Uterus (tissue), 2 donors: ENCODE measurements at regions not wholly inside any gene's neighbourhood (a gene's known extent, or its start where the extent isn't known, plus 50 kb on each side); places are given as distances from the start of the nearest gene placed in this dataset.

Experiments
- CTCF ChIP-seq, 4 experiments: fragments of 200-600 bp in 2 of 4; fragments of 450-650 bp in 2 of 4; sonication (generic) in 2 of 4; IDR thresholded peaks; one replicate each; pipeline ENCODE4 v1.5.1; 2016 to 2019; ENCODE audit warnings: antibody characterized with exemption in 4 of 4, mild to moderate bottlenecking in 2 of 4, moderate library complexity in 1 of 4
- POLR2A ChIP-seq, 2 donors: fragments of 450-650 bp; IDR thresholded peaks; one replicate each; pipeline ENCODE4 v1.6.1; 2016; ENCODE audit warnings: antibody characterized with exemption in 2 of 2, mild to moderate bottlenecking in 1 of 2, moderate library complexity in 1 of 2

DNA sequence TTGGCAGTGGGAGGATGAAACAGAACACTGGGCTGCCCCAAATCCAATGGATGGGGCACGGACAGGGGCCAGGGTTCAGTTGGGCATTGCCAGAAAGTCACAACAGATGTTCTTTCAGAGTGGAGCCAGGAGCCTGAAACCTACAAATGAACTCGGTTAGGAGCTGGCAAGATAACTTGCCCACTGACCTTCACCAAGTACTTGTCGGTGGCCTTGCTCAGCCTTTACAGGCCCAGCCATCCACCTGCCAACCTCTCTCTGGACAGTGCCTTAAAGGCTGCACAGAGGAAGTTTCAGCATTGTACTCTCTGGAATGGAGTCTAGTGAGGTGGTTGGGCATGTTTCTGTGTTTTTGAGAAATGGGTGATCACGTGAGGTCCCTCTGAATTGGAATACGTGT lies 87.1 kb upstream of the USP9X start:
- no peak for TF ChIP-seq POLR2A (IDR thresholded peaks at IDR 0.05)
- TF ChIP-seq CTCF (IDR thresholded peaks at IDR 0.05), result no peak
